CD14-positive monocyte (primary cell): ENCODE measurements at regions not wholly inside any gene's neighbourhood (a gene's known extent, or its start where the extent isn't known, plus 50 kb on each side); places are given as distances from the start of the nearest gene placed in this dataset.

Experiments
- DNase-seq, 3 donors: peaks; one replicate each; pipeline ENCODE4 v3.0.0-alpha.2; 2011 to 2022
- H2AFZ ChIP-seq: 2 replicates; pipeline ENCODE4 v1.6.0; 2012; ENCODE audit warnings: mild to moderate bottlenecking, low read depth, low read length, inconsistent platforms; ENCODE audit not compliant: insufficient read depth, poor library complexity, severe bottlenecking
- H3K27ac ChIP-seq, 2 donors: 1 replicate in 1 of 2; 2 replicates in 1 of 2; pipeline ENCODE4 v1.5.1; 2012 to 2013; ENCODE audit warnings: low read length in 2 of 2, control low read depth in 1 of 2, inconsistent platforms in 1 of 2, low read depth in 1 of 2, mild to moderate bottlenecking in 1 of 2
- H3K27me3 ChIP-seq, 2 donors: one replicate each; pipeline versions ENCODE4 v1.6.0 to v1.6.1; 2011 to 2013; ENCODE audit warnings: low read length in 2 of 2; ENCODE audit not compliant: control insufficient read depth in 2 of 2, insufficient read depth in 2 of 2
- H3K36me3 ChIP-seq, 2 donors: replicated peaks in 1 of 2; 1 replicate in 1 of 2; 2 replicates in 1 of 2; pipeline versions ENCODE4 v1.5.1 to v1.6.1; 2012 to 2013; ENCODE audit warnings: low read length in 2 of 2, control low read depth in 1 of 2, inconsistent platforms in 1 of 2, mild to moderate bottlenecking in 1 of 2; ENCODE audit not compliant: insufficient read depth in 2 of 2, control insufficient read depth in 1 of 2
- H3K4me1 ChIP-seq, 2 donors: 1 replicate in 1 of 2; 2 replicates in 1 of 2; pipeline versions ENCODE4 v1.5.1 to v1.6.1; 2012 to 2013; ENCODE audit warnings: low read length in 2 of 2, control low read depth in 1 of 2, inconsistent platforms in 1 of 2, mild to moderate bottlenecking in 1 of 2, moderate library complexity in 1 of 2; ENCODE audit not compliant: insufficient read depth in 2 of 2, control insufficient read depth in 1 of 2
- H3K4me2 ChIP-seq: replicated peaks from 2 replicates; pipeline ENCODE3; 2012; ENCODE audit warnings: low read length, moderate library complexity, mild to moderate bottlenecking; ENCODE audit not compliant: poor library complexity, severe bottlenecking; ENCODE audit errors: extremely low read depth
- H3K4me3 ChIP-seq, 3 experiments: fragments of 200-600 bp in 1 of 3; sonication (generic) in 1 of 3; replicated peaks in 1 of 3; 1 replicate in 2 of 3; 2 replicates in 1 of 3; pipeline ENCODE4 v1.5.1; 2011 to 2013; ENCODE audit warnings: low read length in 3 of 3, mild to moderate bottlenecking in 3 of 3, control low read depth in 2 of 3, low read depth in 2 of 3, inconsistent platforms in 1 of 3, moderate library complexity in 1 of 3
- H3K79me2 ChIP-seq: 2 replicates; pipeline ENCODE4 v1.6.0; 2012; ENCODE audit warnings: mild to moderate bottlenecking, control low read depth, inconsistent platforms, low read length, moderate library complexity; ENCODE audit not compliant: insufficient read depth
- H3K9ac ChIP-seq: 2 replicates; pipeline ENCODE4 v1.6.0; 2017; ENCODE audit warnings: low read length, mild to moderate bottlenecking; ENCODE audit not compliant: insufficient read depth, poor library complexity, severe bottlenecking
- H3K9me3 ChIP-seq, 2 donors: replicated peaks in 1 of 2; 1 replicate in 1 of 2; 2 replicates in 1 of 2; pipeline versions ENCODE4 v1.5.1 to v1.6.1; 2012 to 2013; ENCODE audit warnings: low read length in 2 of 2, control low read depth in 1 of 2; ENCODE audit not compliant: control insufficient read depth in 1 of 2, insufficient read depth in 1 of 2
- H4K20me1 ChIP-seq: 2 replicates; pipeline ENCODE4 v1.6.0; 2012; ENCODE audit warnings: mild to moderate bottlenecking, low read length, control low read depth, moderate library complexity; ENCODE audit not compliant: insufficient read depth
- H3K27ac Mint-ChIP-seq, 7 donors: one replicate each; pipeline ENCODE4 v1.8.0; 2020; ENCODE audit warnings: mild to moderate bottlenecking in 7 of 7, mixed read lengths in 7 of 7, moderate library complexity in 6 of 7, inconsistent platforms in 2 of 7
- H3K27me3 Mint-ChIP-seq, 3 donors: one replicate each; pipeline ENCODE4 v1.8.0; 2021 to 2022; ENCODE audit warnings: low read depth in 3 of 3, mild to moderate bottlenecking in 3 of 3, mixed read lengths in 3 of 3, moderate library complexity in 3 of 3, inconsistent platforms in 1 of 3
- H3K36me3 Mint-ChIP-seq, 2 donors: one replicate each; pipeline ENCODE4 v1.8.0; 2020; ENCODE audit warnings: mixed read lengths in 2 of 2, inconsistent platforms in 1 of 2, mild to moderate bottlenecking in 1 of 2
- H3K4me1 Mint-ChIP-seq: one replicate; pipeline ENCODE4 v1.8.0; 2020; ENCODE audit warnings: mild to moderate bottlenecking, mixed read lengths
- H3K4me3 Mint-ChIP-seq, 2 donors: one replicate each; pipeline ENCODE4 v1.8.0; 2020; ENCODE audit warnings: mild to moderate bottlenecking in 2 of 2, mixed read lengths in 2 of 2, moderate library complexity in 1 of 2
- H3K9me3 Mint-ChIP-seq, 7 donors: one replicate each; pipeline ENCODE4 v1.8.0; 2020 to 2022; ENCODE audit warnings: mixed read lengths in 7 of 7, mild to moderate bottlenecking in 6 of 7, moderate library complexity in 6 of 7, inconsistent platforms in 2 of 7
- CTCF ChIP-seq: fragments of 200-600 bp; IDR thresholded peaks from one replicate; pipeline ENCODE4 v1.8.0; 2022; ENCODE audit warnings: antibody characterized with exemption, mild to moderate bottlenecking
- WGBS: methylation state at CpG from one replicate; pipeline ENCODE4 v1.1.5; 2013; ENCODE audit warnings: missing lambda C conversion rate; ENCODE audit not compliant: insufficient coverage; 5-methylcytosine and 5-hydroxymethylcytosine counted together
- intact Hi-C, 2 donors: fragments of 100-400 bp; cut with micrococcal nuclease; formaldehyde crosslinking; loops; one replicate each; pipeline versions ENCODE4 v1.15.0 to v1.15.1; 2023

DNA sequence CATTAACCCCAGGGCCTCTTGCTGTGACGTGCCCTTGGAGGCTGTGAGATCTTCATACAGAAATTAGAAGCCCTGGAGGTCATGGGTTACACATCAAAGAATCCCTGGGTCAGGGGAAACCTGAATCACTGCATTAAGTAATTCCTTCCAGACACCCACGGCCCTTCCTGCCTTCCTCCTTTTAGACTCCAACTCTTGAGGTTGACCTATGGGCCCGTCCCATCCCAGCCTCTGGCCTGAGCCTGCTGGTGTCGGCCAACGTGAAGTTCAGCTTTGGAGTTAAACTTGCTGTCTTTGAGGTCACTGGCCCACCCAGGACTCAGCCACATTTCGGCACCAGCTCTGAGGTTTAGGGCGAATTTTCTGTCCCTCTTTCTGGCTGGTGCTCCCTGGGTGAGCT is 198.3 kb downstream of the ACKR3 start:
- H3K4me2 ChIP-seq = no peak overlapping the region
- 84% methylated on average over 7 of the region's 7 CpGs for WGBS

GRCh38 chr2:236768393-236769140 is 198.9 kb downstream of the ACKR3 start:
- no peak overlapping the region for H3K4me3 Mint-ChIP-seq
- DNase-seq = no peak
- Histone ChIP-seq H3K79me2 (no peaks in the 10 kb centered on the region), H3K4me3 (no peak overlapping the region), H3K4me2 (no peak overlapping the region), H3K4me1 (no peaks in the 10 kb centered on the region), H2AFZ (no peak overlapping the region), H3K27me3 (peaks cover 0 to 15% of the 10 kb centered on the region in 2 donors), H3K9me3 (no peaks in the 10 kb centered on the region), H3K36me3 (no peaks in the 10 kb centered on the region), H3K9ac (no peak overlapping the region), H3K27ac (no peak overlapping the region), H4K20me1 (no peaks in the 10 kb centered on the region)
- 92% methylated on average over 4 of the region's 4 CpGs for WGBS
- H3K36me3 Mint-ChIP-seq = no peaks in the 10 kb centered on the region
- peaks cover 3 to 19% (median 7%) of the 10 kb centered on the region in 7 donors for H3K9me3 Mint-ChIP-seq
- no peak for TF ChIP-seq CTCF
- peaks cover 8% of the 10 kb centered on the region for H3K4me1 Mint-ChIP-seq
- intact Hi-C loops = no loop called here
- peak overlapping the region in 1 of 7 donors; percentile 60 for H3K27ac Mint-ChIP-seq
- peaks cover 21 to 43% (median 32%) of the 10 kb centered on the region in 3 donors for H3K27me3 Mint-ChIP-seq

More for the DNA sequence above, 198.3 kb downstream of the ACKR3 start:
- H3K9ac ChIP-seq = no peak overlapping the region
- intact Hi-C loops = no loop called here
- Mint-ChIP-seq H3K4me3 (no peak overlapping the region), H3K4me1 (peaks cover 8% of the 10 kb centered on the region), H3K36me3 (no peaks in the 10 kb centered on the region), H3K27ac (peak overlapping the region in 1 of 7 donors; percentile 60), H3K9me3 (peaks cover 3 to 19% (median 7%) of the 10 kb centered on the region in 7 donors), H3K27me3 (peaks cover 20 to 41% (median 31%) of the 10 kb centered on the region in 3 donors)
- no peaks in the 10 kb centered on the region for H3K79me2 ChIP-seq
- H4K20me1 ChIP-seq = no peaks in the 10 kb centered on the region
- H3K27ac ChIP-seq = no peak overlapping the region
- no peak for DNase-seq
- no peaks in the 10 kb centered on the region for H3K9me3 ChIP-seq
- peaks cover 0 to 15% of the 10 kb centered on the region in 2 donors for H3K27me3 ChIP-seq
- H2AFZ ChIP-seq = no peak overlapping the region
- no peaks in the 10 kb centered on the region for H3K36me3 ChIP-seq
- H3K4me1 ChIP-seq = no peaks in the 10 kb centered on the region
- H3K4me3 ChIP-seq = no peak overlapping the region
- no peak for TF ChIP-seq CTCF
